ENCODE measurements at regions not wholly inside any gene's neighbourhood (a gene's known extent, or its start where the extent isn't known, plus 50 kb on each side); places are given as distances from the start of the nearest gene placed in this dataset.

- intact Hi-C loops (cut with micrococcal nuclease) = no loop called here
- DNase-seq (ENCODE audit: low spot score) = no peak
- peaks cover 28% of the 10 kb centered on the region for H3K9me3 Mint-ChIP-seq
- H3K4me3 Mint-ChIP-seq = no peak overlapping the region
- H3K27me3 Mint-ChIP-seq (ENCODE audit: insufficient read depth) = no peaks in the 10 kb centered on the region
- H3K36me3 Mint-ChIP-seq (ENCODE audit: low read depth) = no peaks in the 10 kb centered on the region
- H3K4me1 Mint-ChIP-seq (ENCODE audit: low read depth) = no peaks in the 10 kb centered on the region
- H3K27ac Mint-ChIP-seq = no peak overlapping the region
Observed at GRCh38 chr13:54317722-54318121, 1289.1 kb downstream of the OLFM4 start.

GRCh38 chr13:54337540-54337939 is 1308.9 kb downstream of the OLFM4 start:
- H3K9me3 Mint-ChIP-seq = peaks cover 26% of the 10 kb centered on the region

GRCh38 chr13:54347531-54347930 is 1318.9 kb downstream of the OLFM4 start:
- Mint-ChIP-seq H3K36me3 (ENCODE audit: low read depth) (no peaks in the 10 kb centered on the region), H3K27ac (no peak overlapping the region), H3K4me1 (ENCODE audit: low read depth) (no peaks in the 10 kb centered on the region), H3K27me3 (ENCODE audit: insufficient read depth) (no peaks in the 10 kb centered on the region), H3K4me3 (no peak overlapping the region), H3K9me3 (peaks cover 25% of the 10 kb centered on the region)
- DNase-seq (ENCODE audit: low spot score) = no peak
- intact Hi-C loops (cut with micrococcal nuclease) = no loop called here

More at GRCh38 chr13:54337540-54337939, 1308.9 kb downstream of the OLFM4 start:
- no peak overlapping the region for H3K4me3 Mint-ChIP-seq
- intact Hi-C loops (cut with micrococcal nuclease) = no loop called here
- no peaks in the 10 kb centered on the region for H3K36me3 Mint-ChIP-seq (ENCODE audit: low read depth)
- DNase-seq (ENCODE audit: low spot score) = no peak
- H3K27ac Mint-ChIP-seq = no peak overlapping the region
- no peaks in the 10 kb centered on the region for H3K27me3 Mint-ChIP-seq (ENCODE audit: insufficient read depth)
- no peaks in the 10 kb centered on the region for H3K4me1 Mint-ChIP-seq (ENCODE audit: low read depth)

- intact Hi-C loops (cut with micrococcal nuclease) = no loop called here
- Mint-ChIP-seq H3K4me1 (ENCODE audit: low read depth) (no peaks in the 10 kb centered on the region), H3K36me3 (ENCODE audit: low read depth) (no peaks in the 10 kb centered on the region), H3K27me3 (ENCODE audit: insufficient read depth) (no peaks in the 10 kb centered on the region), H3K27ac (no peak overlapping the region), H3K4me3 (no peak overlapping the region), H3K9me3 (peaks cover 18% of the 10 kb centered on the region)
- DNase-seq (ENCODE audit: low spot score) = no peak
Observed at GRCh38 chr13:54356209-54356608, 1327.6 kb downstream of the OLFM4 start.

GRCh38 chr13:54356849-54357248 is 1328.2 kb downstream of the OLFM4 start:
- Mint-ChIP-seq H3K27ac (no peak overlapping the region), H3K4me1 (ENCODE audit: low read depth) (no peaks in the 10 kb centered on the region), H3K36me3 (ENCODE audit: low read depth) (no peaks in the 10 kb centered on the region), H3K9me3 (peaks cover 16% of the 10 kb centered on the region), H3K4me3 (no peak overlapping the region), H3K27me3 (ENCODE audit: insufficient read depth) (no peaks in the 10 kb centered on the region)
- DNase-seq (ENCODE audit: low spot score) = no peak
- intact Hi-C loops (cut with micrococcal nuclease) = no loop called here

- Mint-ChIP-seq H3K4me3 (no peak overlapping the region), H3K4me1 (ENCODE audit: low read depth) (no peaks in the 10 kb centered on the region), H3K9me3 (peaks cover 16% of the 10 kb centered on the region), H3K27me3 (ENCODE audit: insufficient read depth) (no peaks in the 10 kb centered on the region), H3K27ac (no peak overlapping the region), H3K36me3 (ENCODE audit: low read depth) (no peaks in the 10 kb centered on the region)
- intact Hi-C loops (cut with micrococcal nuclease) = no loop called here
- no peak for DNase-seq (ENCODE audit: low spot score)
Observed at GRCh38 chr13:54357284-54357933, 1328.8 kb downstream of the OLFM4 start.

- H3K4me3 Mint-ChIP-seq = no peak overlapping the region
- intact Hi-C loops (cut with micrococcal nuclease) = no loop called here
- H3K27me3 Mint-ChIP-seq (ENCODE audit: insufficient read depth) = no peaks in the 10 kb centered on the region
- H3K36me3 Mint-ChIP-seq (ENCODE audit: low read depth) = no peaks in the 10 kb centered on the region
- peaks cover 12% of the 10 kb centered on the region for H3K9me3 Mint-ChIP-seq
- H3K27ac Mint-ChIP-seq = no peak overlapping the region
- no peak for DNase-seq (ENCODE audit: low spot score)
- no peaks in the 10 kb centered on the region for H3K4me1 Mint-ChIP-seq (ENCODE audit: low read depth)
Observed at GRCh38 chr13:54361460-54361859, 1332.8 kb downstream of the OLFM4 start.

- H3K27me3 Mint-ChIP-seq (ENCODE audit: insufficient read depth) = no peaks in the 10 kb centered on the region
- no peak overlapping the region for H3K27ac Mint-ChIP-seq
- H3K9me3 Mint-ChIP-seq = peaks cover 13% of the 10 kb centered on the region
- intact Hi-C loops (cut with micrococcal nuclease) = no loop called here
- no peak overlapping the region for H3K4me3 Mint-ChIP-seq
- H3K4me1 Mint-ChIP-seq (ENCODE audit: low read depth) = no peaks in the 10 kb centered on the region
- H3K36me3 Mint-ChIP-seq (ENCODE audit: low read depth) = no peaks in the 10 kb centered on the region
- no peak for DNase-seq (ENCODE audit: low spot score)
Observed at GRCh38 chr13:54366728-54367127, 1338.1 kb downstream of the OLFM4 start.

- H3K4me1 Mint-ChIP-seq (ENCODE audit: low read depth) = no peaks in the 10 kb centered on the region
- no peaks in the 10 kb centered on the region for H3K27me3 Mint-ChIP-seq (ENCODE audit: insufficient read depth)
- H3K36me3 Mint-ChIP-seq (ENCODE audit: low read depth) = no peaks in the 10 kb centered on the region
- H3K9me3 Mint-ChIP-seq = peaks cover 15% of the 10 kb centered on the region
- intact Hi-C loops (cut with micrococcal nuclease) = no loop called here
- no peak overlapping the region for H3K27ac Mint-ChIP-seq
- H3K4me3 Mint-ChIP-seq = no peak overlapping the region
- DNase-seq (ENCODE audit: low spot score) = no peak
Observed at GRCh38 chr13:54367639-54368271, 1339.1 kb downstream of the OLFM4 start.

GRCh38 chr13:54368387-54368786 is 1339.8 kb downstream of the OLFM4 start:
- no peaks in the 10 kb centered on the region for H3K36me3 Mint-ChIP-seq (ENCODE audit: low read depth)
- DNase-seq (ENCODE audit: low spot score) = no peak
- no peak overlapping the region for H3K27ac Mint-ChIP-seq
- intact Hi-C loops (cut with micrococcal nuclease) = no loop called here
- no peaks in the 10 kb centered on the region for H3K4me1 Mint-ChIP-seq (ENCODE audit: low read depth)
- H3K4me3 Mint-ChIP-seq = no peak overlapping the region
- H3K9me3 Mint-ChIP-seq = peaks cover 11% of the 10 kb centered on the region
- no peaks in the 10 kb centered on the region for H3K27me3 Mint-ChIP-seq (ENCODE audit: insufficient read depth)

GRCh38 chr13:54373211-54373610 is 1344.6 kb downstream of the OLFM4 start:
- no peaks in the 10 kb centered on the region for H3K4me1 Mint-ChIP-seq (ENCODE audit: low read depth)
- no peaks in the 10 kb centered on the region for H3K36me3 Mint-ChIP-seq (ENCODE audit: low read depth)

GRCh38 chr13:54379461-54379860 is 1350.8 kb downstream of the OLFM4 start:
- intact Hi-C loops (cut with micrococcal nuclease) = no loop called here
- Mint-ChIP-seq H3K4me3 (no peak overlapping the region), H3K27ac (no peak overlapping the region), H3K9me3 (peaks cover 25% of the 10 kb centered on the region), H3K4me1 (ENCODE audit: low read depth) (no peaks in the 10 kb centered on the region), H3K27me3 (ENCODE audit: insufficient read depth) (no peaks in the 10 kb centered on the region), H3K36me3 (ENCODE audit: low read depth) (peaks cover 1% of the 10 kb centered on the region)
- DNase-seq (ENCODE audit: low spot score) = no peak

More at GRCh38 chr13:54373211-54373610, 1344.6 kb downstream of the OLFM4 start:
- Mint-ChIP-seq H3K27ac (no peak overlapping the region), H3K4me3 (no peak overlapping the region), H3K9me3 (peaks cover 26% of the 10 kb centered on the region), H3K27me3 (ENCODE audit: insufficient read depth) (no peaks in the 10 kb centered on the region)
- intact Hi-C loops (cut with micrococcal nuclease) = no loop called here
- DNase-seq (ENCODE audit: low spot score) = no peak

- H3K27ac Mint-ChIP-seq = no peak overlapping the region
- H3K36me3 Mint-ChIP-seq (ENCODE audit: low read depth) = peaks cover 1% of the 10 kb centered on the region
- H3K27me3 Mint-ChIP-seq (ENCODE audit: insufficient read depth) = no peaks in the 10 kb centered on the region
- H3K9me3 Mint-ChIP-seq = peaks cover 10% of the 10 kb centered on the region
- DNase-seq (ENCODE audit: low spot score) = no peak
- intact Hi-C loops (cut with micrococcal nuclease) = no loop called here
- H3K4me1 Mint-ChIP-seq (ENCODE audit: low read depth) = no peaks in the 10 kb centered on the region
- no peak overlapping the region for H3K4me3 Mint-ChIP-seq
Observed at GRCh38 chr13:54383604-54384003, 1355.0 kb downstream of the OLFM4 start.
